GM18873 (cell line): ENCODE measurements at regions not wholly inside any gene's neighbourhood (a gene's known extent, or its start where the extent isn't known, plus 50 kb on each side); places are given as distances from the start of the nearest gene placed in this dataset.
"Not testable (repeated sequence)": the region's sequence is repeated elsewhere in the genome, so short reads cannot be mapped to it uniquely, and the experiment has no call there.

ENCODE experiments used
- ATAC-seq: cut with Tn5 transposase; IDR thresholded peaks from one replicate; pipeline ENCODE4 v1.9.1; 2021; ENCODE audit warnings: mild to moderate bottlenecking, moderate library complexity, moderate number of reproducible peaks; ENCODE audit not compliant: unreplicated experiment, low FRiP score

DNA sequence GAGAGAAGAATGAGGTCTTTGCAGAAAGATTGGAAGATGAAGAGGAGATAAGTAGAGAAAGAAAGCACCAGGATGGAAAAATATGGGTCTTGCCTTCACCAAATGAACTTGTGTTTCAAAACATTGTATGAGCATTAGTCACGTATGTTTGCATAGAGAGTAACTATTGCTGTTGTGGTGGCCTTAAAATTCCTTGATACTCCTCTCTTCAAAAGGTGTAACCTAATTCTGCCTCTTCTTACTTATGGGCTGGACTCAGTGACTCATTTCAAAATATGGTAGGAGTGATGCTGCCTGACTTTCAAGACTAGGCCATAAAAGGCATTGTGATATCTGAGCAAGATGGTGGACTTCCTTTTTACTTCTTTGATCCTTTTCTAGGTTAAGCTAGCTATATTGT is 228.7 kb upstream of the ZNF385D start:
- ATAC-seq, result no peak

DNA sequence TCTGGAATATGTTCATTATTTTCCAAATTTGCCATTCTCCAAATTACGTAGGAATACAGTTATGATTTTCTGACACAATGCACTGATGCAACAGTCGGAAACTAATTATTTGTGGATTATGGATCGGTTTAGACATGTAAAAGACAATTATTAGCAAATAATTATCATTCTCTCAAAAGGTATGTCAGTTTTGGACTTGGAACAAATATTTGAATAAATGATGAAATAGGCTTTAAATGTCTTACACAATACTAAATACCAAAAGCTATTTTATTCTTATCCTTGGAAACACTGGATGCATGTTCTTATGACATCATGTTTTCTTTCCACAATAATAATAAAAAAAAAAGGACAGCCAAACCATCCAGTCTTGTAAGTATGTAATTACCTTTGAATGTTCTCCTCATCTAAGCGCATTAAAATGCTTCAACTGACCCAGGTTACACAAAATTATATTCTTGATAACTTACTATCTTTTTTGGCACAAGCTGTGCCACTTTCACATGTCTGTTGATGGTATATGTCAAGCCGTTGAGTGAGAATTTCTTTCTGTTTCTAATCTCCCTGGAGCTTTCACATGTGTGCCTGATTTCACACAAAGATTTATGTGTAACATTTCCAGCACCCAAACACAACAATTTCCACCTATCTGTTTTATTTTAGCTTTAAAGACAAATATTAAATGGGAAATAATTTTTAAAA is 238.5 kb upstream of the ZNF385D start:
- ATAC-seq, result no peak

DNA sequence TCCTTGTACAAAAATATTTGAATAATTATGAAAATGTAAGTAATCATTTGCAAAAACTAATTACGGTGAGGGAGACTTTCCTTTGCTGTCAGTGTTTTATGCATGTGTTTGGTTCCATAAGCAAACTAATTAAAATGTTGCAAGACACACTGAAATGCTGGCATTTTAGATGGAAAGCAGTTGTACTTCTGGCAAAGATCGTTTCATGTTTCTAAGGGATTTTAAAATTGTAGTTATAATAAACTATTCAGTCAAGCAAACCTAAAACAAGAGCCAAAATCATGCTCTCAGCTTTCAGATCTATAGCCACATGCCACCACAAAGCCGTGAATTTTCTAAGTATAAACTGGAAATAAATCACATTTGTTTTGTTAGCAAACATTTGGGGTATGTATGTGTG is 240.1 kb upstream of the ZNF385D start:
- no peak for ATAC-seq

DNA sequence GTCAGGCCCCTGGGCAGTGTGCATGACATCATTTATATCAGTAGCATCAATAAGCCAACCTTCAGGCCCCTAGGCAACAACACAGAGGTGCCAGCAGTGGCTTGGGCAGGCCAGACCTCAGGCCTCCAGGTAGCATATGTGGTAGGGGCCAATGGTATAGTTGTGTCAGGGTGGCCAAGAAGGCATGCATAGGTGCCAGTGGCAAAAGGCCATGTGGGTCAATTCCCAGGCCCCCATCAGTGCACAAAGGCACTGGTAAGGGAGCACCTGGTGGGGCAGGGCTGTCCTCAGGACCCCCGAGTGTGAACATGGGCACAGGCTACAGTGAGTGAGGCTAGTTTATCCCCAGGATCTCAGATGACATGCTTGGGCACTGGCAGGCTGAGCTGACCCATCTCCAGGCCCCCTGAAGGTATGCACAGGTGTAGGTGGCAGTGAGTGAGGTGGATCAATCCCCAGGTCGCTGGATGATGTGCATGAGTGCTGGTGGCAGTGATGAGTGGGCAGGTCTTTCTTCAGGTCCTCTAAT is 244.1 kb upstream of the ZNF385D start:
- ATAC-seq, result no peak

DNA sequence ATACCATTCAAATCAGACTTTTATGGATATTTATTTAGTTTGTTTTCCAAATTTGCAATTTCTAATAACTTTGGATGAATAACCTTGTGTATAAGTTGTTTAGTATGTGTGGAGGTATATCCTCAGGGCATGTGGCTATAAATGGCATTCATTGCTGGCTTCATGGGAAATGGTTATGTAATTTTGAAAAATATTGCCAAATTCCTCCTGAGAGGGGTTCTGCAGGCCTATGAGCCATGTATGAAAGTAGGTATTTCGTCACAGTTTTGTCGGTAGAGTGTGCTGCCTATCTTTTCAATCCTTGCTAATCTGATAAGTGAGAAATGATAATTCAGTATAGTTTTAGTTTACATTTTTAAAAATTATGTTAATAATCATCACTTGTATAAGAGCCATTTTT is 256.4 kb upstream of the ZNF385D start:
- no peak for ATAC-seq

DNA sequence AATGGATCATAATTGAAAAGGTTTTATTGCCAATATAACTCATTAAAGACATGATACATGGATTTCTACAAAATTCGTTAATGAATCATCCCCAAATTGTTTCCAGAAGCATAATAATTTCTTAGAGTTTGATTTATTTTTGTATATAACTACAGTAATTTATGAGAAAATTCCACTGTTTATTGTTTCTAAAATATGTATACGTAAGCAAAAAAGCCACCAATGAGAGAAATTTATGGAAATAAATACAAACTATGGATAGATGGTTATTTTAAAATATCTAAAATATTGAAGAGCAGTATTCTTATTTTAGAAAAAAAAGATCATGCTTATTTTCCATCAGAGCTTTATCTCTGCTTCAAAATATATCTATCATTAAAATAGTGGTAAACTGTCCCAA is 260.0 kb upstream of the ZNF385D start:
- ATAC-seq, result no peak

DNA sequence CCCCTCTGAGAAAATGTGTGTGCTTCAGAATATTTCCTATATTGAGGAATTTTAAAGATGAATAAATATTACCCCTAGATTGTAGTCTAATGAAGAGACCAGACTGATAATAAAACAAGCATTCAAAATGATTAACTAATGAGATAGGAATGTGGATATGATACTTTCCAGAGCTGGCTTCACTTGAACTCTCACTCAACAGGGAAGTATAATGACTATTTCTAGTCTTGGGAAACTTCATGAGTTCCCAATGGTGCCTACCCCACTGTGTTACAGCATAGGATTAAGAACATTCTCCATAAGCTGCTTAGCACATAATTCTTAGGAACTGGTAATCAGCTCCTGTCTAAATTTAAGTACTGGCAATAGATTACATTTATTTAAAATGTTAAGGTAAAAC is 261.5 kb upstream of the ZNF385D start:
- ATAC-seq, result no peak

DNA sequence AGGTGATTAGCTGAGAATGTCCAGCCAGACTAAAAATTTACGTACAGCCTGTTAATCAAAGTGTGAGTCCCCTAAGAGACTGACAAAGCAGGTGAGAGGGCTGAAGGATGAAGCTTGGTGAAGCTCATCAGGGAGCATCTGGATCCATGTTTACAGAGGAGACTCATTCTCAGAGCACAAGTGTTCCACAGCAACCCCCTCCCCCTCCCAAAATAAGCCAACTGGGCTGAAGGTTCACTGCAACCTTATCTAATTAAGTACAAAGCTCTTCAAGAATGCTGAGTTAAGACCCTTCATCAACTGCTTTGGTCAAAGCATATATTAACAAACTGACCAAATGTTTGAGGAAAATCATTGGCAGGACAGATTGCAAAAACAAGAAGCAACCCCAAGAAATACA is 262.6 kb upstream of the ZNF385D start:
- ATAC-seq, result no peak

DNA sequence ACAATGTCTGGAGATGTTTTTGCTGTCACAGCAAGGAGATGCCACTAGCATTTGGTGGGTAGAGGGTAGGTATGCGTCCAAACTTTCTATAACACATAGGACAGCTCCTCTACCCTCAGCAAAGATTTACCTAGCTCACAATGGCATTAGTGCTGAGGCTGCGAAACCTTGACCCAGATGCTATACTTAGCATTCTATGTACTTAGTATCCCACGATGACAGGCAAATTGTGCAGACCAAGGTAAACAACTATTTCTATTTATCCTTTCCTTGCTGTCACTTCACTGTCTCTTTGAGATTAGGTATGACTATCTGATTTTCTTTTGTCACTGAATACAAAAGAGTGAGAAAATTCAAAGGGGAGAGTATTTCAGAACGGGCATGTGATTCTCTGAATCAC is 265.2 kb upstream of the ZNF385D start:
- ATAC-seq, result no peak

DNA sequence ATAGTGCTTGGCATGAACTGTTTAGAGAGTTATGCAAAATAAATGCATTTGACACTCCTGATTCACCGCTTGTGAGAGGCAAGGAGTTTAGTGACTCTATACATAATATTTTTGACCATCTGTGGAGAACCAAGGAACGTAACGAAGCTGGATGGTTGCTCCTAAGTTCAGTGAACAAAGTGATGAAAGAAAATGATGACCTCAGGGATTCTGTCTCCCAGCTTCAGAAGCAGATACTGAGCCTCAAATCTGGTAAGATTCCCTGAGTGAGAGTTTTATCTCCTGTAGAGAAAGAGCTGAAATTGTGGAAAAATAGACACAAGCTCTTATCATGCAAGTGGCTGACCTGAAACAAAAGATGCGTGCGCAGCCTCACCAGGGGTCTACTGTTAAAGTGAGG is 273.6 kb upstream of the ZNF385D start:
- not testable (repeated sequence) for ATAC-seq

DNA sequence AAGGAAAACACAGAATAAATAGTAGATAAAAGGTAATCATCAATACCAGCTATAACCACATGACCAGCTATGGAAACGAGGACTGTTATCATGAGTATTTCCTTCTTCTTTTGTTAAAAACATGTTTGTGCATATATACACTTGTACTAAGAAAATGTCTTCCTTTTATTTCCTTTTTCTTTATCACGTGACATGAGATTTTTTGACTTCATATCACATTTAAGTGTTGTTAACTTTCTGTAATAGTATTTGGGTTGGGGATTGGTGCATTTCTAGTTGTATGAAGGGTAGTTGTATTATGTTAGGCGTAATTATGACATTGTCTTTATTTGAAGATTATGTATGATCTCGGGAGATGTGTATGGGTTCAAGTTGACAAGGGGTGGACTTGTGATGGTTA is 278.5 kb upstream of the ZNF385D start:
- ATAC-seq, result no peak

DNA sequence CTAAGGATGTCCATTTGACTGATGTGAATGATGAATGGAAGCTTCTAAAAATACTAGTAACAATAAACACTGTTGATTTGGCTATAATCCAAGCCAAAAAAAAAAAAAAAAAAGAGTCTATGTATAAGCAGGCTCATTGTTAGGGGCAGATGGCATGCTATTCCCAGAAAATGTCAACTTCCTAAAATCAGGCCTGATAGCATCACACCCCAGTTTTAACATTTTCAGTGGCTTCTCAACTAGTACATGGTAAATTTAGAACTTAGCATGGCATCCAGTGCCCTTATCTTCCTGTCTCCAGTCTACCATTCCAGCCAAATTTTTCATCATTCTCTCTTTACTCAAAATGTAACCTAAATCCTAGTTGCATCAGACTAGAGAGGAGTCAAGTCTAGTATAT is 288.2 kb upstream of the ZNF385D start:
- ATAC-seq, result no peak

DNA sequence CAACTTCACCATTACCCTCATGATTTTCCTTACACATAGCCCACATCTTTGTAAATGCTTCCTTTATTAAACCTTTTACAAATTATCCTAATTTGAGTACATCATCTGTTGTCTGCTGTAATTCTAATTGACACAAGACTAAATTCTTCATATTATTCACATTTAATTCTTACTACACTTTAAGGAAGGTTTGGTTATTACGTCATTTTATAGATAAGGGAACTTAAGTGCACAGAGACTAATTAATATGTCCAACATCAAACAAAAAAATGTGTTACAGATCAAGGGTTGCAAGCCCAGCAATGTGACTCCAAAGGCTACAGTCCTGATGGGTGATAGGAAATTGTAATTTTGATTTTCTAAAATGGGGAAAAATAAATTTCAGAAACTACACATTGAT is 289.1 kb upstream of the ZNF385D start:
- no peak for ATAC-seq

DNA sequence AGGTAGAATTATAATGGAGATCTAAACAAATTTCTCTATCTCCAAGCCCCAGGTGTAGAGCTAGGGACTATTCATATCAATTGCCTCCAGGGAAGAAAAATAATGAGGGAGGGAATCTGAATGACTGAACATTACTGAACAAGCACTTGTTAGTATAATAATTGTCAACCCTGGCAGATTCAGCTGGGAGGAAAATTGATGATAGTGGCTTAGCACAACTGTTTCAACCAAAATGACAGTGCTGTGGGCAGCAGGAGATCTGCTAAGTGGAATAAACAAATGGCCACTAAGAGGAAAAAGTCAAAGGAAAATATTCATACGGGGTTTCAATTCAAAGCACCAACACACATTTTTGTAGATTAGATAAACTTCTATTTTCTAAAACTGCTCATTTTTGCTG is 294.9 kb upstream of the ZNF385D start:
- ATAC-seq, result no peak

DNA sequence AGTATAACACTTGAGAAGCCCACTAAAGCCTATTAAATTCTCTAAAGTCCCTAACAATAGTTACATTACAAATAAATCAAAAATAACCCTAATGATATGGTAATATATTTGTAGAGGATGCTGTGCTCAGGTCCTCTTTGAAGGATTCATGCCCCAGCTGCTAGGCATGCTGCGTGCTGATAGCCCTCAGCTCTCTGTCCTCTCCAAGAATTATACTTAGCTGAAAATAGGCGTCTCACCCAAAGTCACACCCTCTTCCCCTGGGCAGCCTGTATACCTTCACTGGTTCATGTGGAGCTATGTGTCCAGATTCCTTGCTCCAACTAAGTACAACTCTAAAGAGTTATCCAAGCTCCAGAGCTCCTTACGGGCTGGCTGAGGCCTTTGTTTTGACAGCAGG is 312.5 kb upstream of the ZNF385D start:
- ATAC-seq, result no peak

DNA sequence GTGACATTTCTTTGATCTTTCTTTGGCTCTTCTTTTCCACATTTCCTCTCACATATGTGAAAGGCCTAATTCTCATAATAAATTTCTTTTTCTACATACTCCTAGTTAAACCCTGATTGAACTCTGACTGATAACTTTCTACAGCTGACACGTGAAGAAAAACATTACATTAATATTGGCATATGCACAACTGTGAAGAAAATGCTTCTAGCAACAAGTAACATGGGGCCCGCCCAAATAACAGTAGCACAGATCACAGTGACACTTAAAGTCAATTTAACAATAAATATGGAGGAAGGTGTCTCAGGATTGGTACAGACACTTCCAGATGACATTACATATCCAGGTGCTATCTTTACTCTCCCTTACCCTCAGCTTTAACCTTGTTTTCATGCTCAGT is 317.6 kb upstream of the ZNF385D start:
- ATAC-seq, result no peak

DNA sequence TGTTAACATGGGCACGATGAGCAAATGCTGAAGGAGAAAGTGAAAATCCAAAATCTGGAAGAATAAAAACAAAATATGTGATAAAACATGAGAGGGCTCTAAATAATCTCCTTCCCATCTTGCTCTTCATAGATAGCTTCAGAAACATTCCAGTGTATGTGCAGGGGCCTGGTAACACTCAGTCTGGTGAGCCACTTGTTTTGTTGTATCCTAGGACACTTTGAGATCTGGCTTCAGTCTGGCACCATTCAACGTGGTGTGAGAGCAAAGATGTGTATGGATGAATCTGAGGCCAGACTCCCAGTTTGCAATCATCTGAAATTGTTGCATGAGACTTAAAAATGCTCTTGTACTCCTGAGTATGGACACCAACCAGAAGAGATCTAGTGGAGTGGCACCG is 337.2 kb upstream of the ZNF385D start:
- no peak for ATAC-seq

DNA sequence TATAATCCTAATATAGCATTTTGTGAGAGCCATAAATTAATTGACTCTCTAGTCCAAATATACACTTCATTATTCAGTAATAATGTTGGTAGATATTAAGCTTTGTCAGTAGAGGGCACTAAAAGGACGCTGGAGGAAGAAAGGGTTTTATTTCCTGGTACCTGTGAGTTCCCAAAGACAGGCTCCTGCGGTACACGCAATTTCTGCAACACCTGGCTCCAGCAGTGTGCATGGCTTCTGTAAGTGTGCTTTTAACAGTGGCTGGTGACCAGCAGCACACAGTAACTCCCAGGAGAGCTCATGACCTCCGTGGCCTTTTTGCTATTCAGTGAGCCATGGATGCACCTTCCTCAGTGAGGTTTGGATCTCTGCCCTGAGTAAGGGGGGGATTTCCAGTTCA is 338.3 kb upstream of the ZNF385D start:
- ATAC-seq, result peak; percentile 91

DNA sequence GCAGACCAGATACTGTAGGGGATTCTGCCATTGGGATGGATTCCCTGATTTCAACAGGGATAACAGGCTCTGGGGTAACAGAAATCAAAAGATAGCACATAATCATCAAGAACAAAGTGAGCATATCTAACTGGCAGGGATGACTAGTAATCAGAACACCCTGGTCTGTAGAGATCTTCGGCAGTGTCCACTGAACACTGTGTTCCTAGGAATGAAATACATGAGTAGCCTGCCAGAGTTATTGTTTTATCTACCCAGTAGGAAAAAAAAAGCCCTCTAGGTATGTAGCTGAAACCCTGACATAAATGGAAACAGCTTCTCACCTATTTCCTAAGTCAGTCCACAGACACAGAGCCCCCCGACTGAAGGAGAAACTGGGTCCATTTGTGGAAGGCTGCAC is 340.3 kb upstream of the ZNF385D start:
- no peak for ATAC-seq

DNA sequence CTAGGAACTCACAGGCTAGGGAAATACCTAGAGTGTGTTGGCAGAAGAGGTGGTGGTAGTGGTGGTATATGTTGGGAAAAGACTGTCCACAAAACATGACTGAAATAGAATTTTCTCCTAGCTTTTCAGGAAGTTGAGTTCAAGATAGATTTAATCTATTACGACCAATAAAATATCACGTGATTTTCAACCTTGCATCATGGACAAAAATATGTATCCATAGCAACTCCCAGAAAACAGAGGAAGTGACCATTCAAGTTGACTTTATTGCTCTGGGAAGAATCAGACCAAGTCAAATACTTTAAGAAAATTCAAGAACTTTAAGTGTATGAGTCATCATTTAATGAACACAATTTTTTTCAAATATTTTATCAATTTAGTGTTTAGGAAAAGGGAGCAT is 347.0 kb upstream of the ZNF385D start:
- no peak for ATAC-seq

DNA sequence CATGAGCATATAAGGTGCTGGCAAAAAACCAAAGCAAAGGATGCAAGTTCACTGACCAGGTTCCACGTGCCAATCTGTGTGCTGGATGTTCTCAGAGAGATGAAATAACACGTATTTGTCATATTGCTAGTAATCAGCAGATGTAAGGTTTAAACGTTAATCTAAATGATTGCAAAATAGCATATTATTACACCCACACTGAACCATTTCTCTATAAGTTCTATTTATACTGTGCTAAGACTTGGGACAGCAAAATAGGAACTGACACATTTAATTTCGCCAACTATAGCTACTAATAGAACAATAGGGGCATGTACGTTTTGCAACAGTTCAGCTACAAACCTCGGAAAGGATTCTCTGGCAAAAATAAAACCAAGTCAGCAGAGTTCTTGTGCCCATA is 350.3 kb upstream of the ZNF385D start:
- ATAC-seq, result no peak

DNA sequence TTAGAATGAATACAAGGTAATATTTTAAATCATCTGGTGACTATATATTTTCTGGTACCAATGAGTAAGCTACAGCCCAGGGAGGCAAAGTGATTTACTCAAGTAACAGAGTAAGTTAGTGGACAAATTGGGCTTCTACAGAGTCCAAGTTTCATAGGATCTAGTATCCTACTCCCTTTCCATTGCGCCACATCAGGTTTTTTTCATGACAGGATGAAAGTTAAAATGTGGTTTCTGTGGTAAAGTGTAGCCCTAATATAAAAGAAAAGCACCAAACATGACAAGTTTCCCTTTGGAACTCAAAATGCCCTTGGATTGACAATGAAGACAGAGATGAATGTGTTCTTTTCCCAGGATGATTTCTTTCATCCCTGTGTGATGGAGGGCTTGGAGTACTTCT is 350.8 kb upstream of the ZNF385D start:
- no peak for ATAC-seq

DNA sequence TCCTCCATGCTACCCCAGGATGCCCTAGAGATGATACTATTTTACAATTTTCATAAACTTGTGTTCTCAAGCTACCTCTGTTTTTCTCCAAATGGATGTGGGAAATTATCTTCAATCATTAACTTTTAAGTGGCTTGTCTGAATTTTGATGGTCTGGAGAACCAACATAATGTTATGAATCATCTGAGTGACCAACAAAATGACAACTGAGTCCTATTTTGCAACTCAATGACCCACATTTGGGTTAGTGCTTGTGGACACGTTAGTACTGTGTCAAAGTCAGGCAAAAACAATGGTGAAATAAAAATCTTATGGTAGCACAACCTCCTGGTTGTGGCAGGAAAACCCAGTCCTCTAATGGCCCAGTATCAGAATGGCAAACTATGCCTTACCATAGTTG is 352.4 kb upstream of the ZNF385D start:
- no peak for ATAC-seq
